ENCODE measurements at regions not wholly inside any gene's neighbourhood (a gene's known extent, or its start where the extent isn't known, plus 50 kb on each side); places are given as distances from the start of the nearest gene placed in this dataset.

DNA sequence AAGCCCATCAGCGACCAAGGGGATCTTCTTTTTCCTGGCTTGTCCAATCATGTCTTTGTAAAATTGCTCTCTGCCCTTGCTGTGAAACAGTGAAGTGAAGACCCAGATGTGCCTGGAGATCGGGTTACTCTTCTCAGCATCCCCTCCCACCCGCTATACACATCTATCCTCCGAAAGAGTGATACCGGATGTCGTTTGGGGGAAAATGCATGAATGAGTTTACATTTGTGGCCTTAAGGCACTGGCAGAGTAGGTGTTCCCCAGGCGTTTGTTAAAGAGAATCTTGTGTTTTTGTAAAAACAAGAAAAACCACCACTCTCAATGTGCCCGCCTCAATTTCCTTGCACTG, 528.3 kb downstream of the CMPK2 start:
- DNase-seq (ENCODE audit: low read depth in 2 of 2, low spot score in 1 of 2), result no peak

DNA sequence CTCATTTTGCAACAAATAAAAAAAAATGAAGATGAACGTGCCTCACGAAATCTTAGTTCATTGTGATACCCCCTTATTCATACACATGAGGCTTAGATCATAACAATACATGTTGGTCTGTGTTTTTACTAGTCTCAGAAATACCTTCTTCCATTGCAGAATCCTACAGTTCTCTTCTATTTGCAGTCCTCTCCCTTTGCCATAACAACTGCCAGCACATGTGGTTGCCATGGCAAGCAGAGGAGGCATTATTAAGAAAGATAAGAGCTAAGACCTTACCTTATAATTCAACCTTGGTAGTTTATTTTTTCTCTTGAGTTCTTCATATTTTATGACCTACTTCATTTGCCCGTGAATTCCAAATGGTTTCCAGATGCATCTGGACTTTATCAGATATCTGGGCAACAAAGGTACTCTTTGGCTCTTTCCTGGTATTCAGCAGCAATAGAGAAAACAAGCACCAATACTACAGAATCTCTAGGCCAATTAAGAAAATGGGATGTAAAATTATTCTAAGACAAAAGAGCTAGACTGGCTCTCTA, 524.0 kb downstream of the CMPK2 start:
- no peak for DNase-seq (ENCODE audit: low read depth in 2 of 2, low spot score in 1 of 2)

DNA sequence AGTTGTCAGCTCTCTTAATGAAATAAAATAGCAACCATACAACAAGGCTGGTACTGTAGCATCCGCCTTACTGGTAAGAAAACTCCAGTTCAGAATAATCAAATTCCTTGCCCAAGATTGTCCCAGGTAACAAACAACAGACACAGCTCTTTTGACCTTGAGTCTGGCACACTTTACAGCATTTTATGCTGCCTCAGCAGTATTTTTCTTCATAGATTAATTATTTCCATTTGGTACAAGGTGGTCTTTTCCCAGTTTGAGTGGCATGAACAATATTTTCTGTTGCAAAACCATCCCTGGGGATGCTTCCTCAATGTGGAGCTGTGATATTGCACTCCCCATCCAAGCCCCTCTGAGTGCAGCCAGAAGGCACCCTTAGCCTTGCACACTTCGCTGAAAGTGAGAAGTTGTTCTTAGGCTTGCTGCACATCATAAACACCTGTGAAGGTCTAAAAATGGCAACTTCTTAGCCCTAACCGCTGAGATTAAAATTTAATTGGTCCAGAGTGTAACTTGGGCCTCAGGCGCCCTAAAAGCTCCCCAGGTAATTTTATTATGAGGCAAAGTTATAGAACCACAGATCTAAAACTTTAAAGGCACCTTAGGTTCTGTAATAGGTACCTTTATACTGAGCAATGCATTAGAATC, 523.3 kb downstream of the CMPK2 start:
- DNase-seq (ENCODE audit: low read depth in 2 of 2, low spot score in 1 of 2), result no peak

DNA sequence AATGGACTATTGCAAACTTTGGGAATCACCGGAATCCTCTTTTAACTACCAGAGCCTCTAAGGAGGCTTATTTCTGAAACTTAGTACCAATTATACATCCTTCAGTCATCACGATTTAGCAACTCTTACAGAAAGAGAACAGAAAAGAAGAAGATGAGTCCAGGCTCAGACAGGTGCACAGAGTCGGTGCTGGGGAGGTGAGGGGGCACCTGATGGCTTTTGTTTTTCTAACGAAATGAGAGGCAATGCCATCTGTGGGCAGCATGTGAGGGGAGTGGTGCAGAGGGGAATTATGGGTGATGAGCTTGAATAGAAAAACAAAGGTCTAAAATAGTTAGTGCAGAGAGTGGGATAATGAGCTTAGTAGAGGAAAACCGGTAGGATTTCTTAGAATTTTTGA, 522.6 kb downstream of the CMPK2 start:
- DNase-seq (ENCODE audit: low read depth in 2 of 2, low spot score in 1 of 2), result no peak

DNA sequence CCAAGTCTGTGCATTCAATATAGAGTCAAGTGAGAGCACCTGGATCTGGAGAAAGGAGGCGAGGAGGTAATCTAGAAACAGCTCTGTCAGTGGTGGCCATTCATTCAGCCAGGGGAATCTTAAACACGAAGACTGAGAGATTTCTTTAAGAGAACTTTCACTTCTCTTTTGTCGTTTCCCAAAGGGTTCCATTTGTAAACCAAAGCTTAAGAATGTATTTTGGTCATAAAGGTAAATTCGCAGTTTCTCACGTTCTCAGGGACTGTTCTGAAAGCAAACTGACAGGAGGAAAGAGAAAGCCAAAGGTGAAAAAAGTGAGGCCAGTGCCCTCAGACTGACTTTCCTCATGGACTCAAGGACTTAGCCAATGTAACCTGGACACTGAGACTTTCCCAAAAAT, 513.5 kb downstream of the CMPK2 start:
- no peak for DNase-seq (ENCODE audit: low read depth in 2 of 2, low spot score in 1 of 2)

DNA sequence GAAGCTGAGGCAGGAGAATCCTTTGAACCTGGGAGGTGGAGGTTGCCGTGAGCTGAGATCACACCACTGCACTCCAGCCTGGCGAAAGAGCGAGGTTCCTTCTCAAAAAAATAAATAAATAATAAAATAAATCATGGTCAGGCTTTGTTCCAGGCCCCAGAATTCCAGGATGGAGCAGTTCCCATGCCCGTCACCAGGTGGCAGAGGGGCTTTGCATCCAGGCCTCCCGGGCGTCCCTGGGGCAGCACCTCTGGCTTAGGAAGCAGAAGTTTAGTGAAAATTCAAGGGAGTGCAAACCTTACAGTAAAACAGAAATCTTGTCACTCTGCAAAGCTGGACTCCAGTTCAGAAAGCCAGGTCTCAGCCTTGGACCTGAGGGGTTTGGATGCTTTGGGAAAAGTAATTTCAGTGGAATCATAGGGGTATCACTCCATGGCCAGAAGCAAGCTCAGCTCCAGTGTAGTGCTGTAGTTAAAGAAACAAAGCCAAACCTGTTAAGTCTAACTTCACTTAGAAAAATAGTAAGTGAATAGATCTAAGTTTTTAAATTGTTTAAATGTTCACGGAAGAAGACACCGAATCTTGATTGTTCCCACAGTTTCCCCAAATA, 512.7 kb downstream of the CMPK2 start:
- no peak for DNase-seq (ENCODE audit: low read depth in 2 of 2, low spot score in 1 of 2)

DNA sequence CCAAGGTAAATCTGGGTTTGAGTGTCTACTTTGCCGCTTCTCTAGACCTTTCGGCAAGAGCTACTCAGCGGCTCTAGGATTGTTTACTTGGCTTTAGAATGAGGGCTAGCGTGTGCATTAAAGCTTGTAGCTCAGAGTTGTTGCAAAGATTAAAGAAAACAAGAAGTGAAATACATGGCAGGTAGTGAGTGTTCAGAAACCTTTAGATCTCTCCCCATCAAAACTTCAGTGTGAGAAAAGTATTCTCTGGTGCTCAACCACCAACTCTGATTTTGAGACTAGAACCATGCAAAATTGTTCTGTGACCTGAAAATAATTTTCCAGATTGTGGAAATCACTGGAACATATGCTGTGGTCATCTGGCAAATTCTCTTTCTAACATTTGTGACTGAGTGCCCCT, 512.0 kb downstream of the CMPK2 start:
- no peak for DNase-seq (ENCODE audit: low read depth in 2 of 2, low spot score in 1 of 2)

DNA sequence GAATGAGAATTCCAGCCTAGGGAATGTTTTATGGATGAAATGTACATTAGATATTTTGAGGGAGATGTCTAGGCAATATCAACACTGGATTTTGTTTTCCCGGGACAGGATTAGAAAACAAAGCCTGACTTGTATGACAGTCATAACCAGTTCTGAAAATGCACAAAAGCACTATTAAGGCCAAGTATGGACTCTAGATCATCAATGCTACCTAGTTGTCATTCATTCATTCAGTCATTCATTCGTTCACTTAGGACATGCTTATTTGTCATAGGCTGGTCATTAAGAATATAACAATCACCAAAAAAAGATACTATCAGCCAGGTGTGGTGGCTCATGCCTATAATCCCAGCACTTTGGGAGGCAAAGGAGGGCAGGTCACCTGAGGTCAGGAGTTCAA, 511.2 kb downstream of the CMPK2 start:
- DNase-seq (ENCODE audit: low read depth in 2 of 2, low spot score in 1 of 2), result no peak

DNA sequence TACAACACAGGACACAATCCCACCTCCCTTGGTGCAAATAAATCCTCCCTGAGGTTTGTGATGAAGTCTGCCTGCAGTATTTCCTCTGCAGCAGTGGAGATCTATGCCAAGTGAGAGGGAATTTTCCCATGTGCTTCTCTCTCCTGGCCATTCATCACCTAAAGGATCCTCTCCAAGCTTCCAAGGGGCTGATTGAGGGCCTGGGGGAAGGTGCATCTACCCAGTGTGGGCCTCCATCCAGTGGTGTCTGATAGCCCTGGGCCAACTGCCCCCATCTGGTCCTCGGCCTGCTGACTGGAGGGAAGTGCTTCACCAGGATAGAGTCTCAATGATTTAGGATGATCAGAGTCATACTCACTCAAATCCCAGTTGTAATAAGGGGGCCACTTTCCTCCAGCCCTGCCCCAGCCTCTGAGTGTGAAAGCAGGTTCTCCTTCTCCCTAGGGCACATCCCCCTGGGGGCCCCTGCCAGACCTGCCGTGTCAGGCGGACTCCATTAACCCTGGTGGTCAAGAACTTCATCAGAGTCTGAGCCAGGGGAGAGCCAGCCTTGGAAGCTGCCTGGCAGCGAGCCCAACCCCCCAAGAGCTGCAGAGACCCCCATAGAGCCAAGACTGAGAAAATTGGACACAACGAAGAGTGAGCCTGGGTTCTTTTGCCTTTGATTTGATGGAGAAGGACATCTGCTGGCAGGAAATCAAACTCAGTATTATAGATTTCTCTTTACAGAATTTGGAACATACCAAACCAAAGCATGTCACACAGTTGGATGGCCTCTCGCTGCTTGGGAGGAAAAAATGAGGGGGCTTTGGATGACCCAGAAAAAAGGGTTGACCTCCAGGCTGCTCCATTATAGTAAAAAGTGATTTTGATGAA, 509.6 kb downstream of the CMPK2 start:
- DNase-seq (ENCODE audit: low read depth in 2 of 2, low spot score in 1 of 2), result no peak

DNA sequence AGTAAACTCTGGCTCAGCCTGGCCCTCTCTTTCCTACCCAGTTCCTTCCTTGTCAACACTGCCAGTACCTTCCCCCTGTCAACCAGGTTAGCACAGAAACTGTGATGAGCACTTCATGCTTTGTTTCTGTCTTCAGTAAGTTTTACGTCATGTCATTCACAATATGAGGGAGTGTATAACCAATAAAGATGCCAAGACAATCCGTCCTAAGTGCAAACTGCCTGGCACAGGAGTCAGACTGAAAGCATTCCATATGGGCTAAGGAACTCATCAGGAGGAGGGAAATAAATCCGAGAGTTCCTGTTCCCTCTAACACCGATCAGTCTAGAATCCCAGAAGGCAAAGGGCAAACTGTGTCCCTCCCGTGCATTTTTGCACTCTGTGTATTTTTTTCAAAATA, 507.2 kb downstream of the CMPK2 start:
- DNase-seq (ENCODE audit: low read depth in 2 of 2, low spot score in 1 of 2), result no peak

DNA sequence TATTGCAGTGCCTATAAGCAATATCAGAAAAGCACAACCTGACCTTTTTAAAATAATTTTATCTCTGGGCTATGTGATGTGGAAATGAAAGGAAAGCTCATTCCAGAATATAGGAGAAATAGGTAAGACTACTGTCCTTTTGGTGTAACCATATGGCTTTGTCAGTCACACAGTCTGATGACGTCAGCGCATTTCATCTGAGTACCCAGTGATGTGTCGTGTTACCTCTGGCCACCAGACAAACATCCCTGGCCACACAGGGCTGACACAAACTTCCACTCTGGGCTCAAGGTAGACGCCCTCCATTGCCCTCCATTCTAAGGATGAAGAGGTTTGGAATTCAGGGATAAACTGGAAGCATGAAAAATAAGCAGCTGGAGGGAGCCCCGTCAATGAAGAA, 506.7 kb downstream of the CMPK2 start:
- no peak for DNase-seq (ENCODE audit: low read depth in 2 of 2, low spot score in 1 of 2)

DNA sequence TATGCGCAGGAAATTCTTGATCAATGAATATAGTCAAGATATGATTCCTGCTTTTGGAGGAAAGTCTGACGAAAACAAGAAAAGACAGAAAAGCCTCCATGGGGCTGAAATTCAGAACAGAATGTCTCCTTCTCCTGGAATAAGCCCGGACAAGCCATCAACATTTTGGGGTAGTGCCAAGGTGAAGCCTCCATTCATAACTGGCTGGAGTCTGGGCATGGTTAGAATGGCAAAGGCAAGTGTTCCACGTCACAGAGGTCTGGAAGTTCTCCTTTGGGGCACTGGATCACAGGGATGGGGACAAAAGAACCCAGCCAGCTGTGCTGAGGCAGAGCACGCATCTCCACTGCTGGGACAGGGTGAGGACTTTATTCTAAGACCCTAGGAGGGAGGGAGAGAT, 505.7 kb downstream of the CMPK2 start:
- no peak for DNase-seq (ENCODE audit: low read depth in 2 of 2, low spot score in 1 of 2)

DNA sequence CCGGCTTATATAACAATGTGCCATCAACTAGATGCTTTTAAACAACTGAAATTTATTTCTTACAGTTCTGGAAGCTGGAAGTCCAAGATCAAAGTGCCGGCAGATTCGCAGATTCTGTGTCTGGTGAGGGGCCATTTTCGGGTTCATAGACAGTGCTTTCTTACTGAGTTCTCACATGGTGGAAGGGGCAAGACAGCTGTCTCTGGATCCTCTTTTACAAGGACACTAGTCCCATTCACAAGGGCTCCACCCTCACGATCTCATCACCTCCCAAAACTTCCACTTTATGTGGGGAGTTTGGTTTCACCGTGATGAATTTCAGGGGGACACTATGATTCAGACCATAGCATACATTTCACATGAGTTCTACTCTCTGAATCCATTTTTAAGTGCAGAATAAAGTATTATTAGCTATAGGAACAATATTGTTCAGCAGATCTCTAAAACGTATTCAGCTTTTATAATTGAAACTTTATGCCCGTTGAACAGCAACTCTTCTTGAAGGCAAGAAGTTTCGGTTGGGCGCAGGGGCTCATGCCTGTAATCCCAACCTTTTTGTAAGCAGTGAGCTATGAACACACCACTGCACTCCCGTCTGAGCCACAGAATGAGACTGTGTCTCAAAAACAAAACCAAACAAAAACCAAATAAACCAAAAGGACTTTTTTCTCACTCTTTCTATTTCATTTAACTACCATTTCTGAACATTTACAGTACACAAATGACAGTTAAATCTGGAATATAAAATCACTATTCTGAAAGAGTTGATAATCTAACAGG, 502.8 kb downstream of the CMPK2 start:
- DNase-seq (ENCODE audit: low read depth in 2 of 2, low spot score in 1 of 2), result no peak

DNA sequence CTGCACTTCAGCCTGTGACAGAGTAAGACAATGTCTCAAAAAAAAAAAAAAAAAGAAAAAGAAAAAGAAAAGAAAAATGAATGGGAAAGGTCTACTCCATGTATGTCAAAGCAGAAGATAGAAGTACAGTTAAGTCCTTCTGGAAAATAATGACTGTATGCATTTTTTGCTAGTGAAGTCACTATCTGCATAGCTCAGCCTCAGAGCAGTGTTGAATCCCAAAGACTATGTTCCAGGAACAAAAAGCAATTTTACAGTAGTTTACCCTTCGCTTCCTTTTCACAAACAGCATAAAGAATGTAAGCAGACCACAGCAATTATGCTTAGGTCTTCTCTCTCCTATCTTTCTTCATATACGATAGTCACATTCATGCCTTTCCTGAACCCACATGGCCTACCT, 497.4 kb downstream of the CMPK2 start:
- no peak for DNase-seq (ENCODE audit: low read depth in 2 of 2, low spot score in 1 of 2)

DNA sequence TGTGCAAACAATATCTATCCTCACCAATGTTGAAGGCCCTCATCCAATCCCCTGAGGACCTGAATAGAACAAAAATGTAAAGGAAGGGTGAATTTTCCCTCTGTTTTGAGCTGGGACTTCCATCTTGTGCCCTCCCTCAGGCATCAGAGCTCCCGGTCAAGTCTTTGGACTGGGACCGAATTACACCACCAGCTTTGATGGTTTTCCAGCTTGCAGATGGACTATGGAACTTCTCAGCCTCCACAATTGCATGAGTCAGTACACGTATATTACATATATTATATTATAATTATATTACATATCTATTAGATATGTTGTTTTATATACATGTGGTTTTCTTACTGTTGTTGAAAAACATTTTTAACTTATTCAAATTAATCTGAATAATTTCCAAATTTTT, 496.4 kb downstream of the CMPK2 start:
- no peak for DNase-seq (ENCODE audit: low read depth in 2 of 2, low spot score in 1 of 2)

DNA sequence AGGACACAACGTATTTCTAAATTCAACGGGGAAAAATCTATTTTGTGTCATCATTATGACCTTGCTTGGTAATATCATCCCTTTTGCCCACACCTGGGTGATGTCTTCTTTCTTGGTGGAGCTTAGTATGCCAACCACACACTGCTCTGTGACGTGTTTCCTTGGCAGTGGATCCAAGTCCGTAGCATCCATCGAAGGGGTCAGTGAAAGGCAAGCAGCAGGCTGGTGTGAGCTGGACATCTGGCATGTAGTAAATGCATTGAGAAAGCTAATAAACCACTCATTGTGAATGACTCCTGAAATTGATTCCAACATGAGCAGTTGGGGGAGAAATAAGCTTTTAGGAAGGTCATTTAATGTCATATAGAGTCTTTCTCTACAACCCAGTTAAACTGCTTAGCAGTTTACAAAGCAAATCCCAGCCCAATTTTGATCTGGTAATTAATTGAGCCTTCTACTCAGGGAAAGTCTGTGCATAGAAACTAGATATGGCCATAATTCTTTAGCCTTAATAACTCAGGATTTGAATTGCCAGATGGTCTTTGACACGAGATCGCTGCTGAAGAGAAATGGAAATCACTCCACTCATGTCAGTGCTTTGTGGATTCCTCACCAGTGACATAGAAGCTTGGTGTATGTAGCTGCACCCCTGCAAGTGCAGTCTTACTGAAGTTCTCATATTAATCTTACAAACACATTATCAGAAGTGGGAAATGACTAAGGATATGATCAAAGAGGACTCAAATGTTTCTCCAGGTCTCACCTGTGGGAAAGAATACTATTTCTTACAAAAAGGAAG, 494.8 kb downstream of the CMPK2 start:
- DNase-seq (ENCODE audit: low read depth in 2 of 2, low spot score in 1 of 2), result no peak

DNA sequence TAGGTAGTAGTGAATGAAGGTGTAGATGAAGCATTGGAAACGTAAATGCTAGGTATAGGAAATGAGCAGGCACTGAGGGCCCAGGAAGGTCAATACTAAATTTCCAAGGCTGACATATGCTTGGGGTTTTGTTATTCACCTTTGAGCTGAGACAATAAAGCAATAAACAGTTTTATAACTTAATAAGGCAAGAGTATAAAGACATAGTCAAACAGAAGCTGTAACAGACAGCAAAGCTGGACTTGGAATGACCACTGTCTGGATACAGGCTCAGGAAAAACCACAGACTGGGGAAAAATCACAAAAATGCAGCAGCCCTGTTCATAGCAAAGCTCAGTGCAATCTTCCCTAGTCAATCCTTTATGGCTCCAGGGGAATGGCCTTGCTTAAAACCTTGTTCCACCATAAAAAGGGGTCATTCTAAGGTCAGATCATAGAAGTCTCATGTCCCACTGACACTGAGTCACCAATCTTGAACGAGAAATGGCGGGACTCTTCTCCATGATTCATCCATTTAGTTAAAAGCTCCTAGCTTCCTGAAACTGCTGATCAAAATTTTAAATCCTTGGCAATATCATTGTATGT, 493.3 kb downstream of the CMPK2 start:
- DNase-seq (ENCODE audit: low read depth in 2 of 2, low spot score in 1 of 2), result no peak

DNA sequence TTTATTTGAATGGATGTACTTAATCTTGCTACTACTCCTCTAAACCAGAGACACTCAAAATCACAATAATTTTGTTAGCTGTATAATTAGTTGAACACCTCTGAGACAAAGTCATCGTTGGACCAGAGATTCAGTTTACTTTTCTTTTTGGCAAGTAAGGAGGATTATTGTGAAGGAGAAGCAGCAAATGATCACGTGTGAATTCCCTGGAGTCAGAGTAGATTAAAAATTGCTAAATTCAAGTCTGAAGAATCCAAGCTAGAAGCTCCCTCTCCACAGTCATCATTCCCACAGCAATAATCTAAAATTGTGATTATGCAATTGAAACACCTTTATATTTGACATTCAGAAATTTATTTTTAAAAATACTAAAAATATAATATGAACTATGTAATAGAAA, 484.4 kb downstream of the CMPK2 start:
- DNase-seq (ENCODE audit: low read depth in 2 of 2, low spot score in 1 of 2), result no peak

DNA sequence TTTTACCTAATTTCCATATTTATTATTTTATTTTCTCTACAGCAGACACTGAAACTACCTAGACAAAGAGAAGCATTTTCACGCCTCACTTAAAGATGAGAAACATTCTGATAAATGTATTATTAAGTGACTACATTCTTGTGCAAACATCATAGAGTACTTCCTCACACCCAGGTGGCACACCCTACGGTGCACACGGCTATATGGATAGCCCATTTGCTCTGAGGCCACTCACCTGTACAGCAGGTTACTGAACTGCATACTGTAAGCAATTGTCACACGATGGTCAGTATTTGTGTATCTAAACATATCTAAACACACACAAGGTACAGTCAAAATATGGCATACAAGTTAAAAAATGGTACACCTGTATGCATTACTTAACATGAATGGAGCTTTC, 481.4 kb downstream of the CMPK2 start:
- no peak for DNase-seq (ENCODE audit: low read depth in 2 of 2, low spot score in 1 of 2)

DNA sequence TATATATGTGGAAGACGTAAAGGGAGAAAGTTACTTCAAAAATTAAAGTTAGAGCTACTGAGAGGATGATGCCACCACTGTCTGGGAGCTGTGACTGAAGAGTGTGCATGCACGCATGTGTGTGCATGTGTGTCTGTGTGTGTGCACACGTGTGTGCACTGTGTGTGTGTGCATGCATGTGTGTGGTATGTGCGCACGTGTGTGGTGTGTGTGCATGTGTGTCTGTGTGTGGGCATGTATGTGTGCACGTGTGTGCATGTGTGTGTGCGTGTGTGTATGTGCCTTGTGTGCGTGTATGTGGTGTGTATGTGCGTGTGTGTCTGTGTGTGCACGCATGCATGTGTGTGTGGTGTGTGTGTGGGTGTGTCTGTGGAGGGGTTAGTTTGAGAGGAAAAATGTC, 473.4 kb downstream of the CMPK2 start:
- DNase-seq (ENCODE audit: low read depth in 2 of 2, low spot score in 1 of 2), result no peak
